Esophagus squamous epithelium (tissue), 4 donors: ENCODE measurements at regions not wholly inside any gene's neighbourhood (a gene's known extent, or its start where the extent isn't known, plus 50 kb on each side); places are given as distances from the start of the nearest gene placed in this dataset.

Experiments used
- POLR2A ChIP-seq, 4 donors: fragments of 450-650 bp; IDR thresholded peaks; one replicate each; pipeline ENCODE4 v1.6.1; 2017; ENCODE audit warnings: antibody characterized with exemption in 4 of 4, mild to moderate bottlenecking in 4 of 4, moderate library complexity in 3 of 4
- TF ChIP-seq, protein P1 (sequence below), 6 experiments: fragments of 450-650 bp in 4 of 6; fragments of 200-600 bp in 2 of 6; sonication (generic) in 2 of 6; IDR thresholded peaks; one replicate each; pipeline ENCODE4 v1.5.1; 2016 to 2019; ENCODE audit warnings: antibody characterized with exemption in 6 of 6, mild to moderate bottlenecking in 4 of 6, moderate library complexity in 4 of 6

DNA sequence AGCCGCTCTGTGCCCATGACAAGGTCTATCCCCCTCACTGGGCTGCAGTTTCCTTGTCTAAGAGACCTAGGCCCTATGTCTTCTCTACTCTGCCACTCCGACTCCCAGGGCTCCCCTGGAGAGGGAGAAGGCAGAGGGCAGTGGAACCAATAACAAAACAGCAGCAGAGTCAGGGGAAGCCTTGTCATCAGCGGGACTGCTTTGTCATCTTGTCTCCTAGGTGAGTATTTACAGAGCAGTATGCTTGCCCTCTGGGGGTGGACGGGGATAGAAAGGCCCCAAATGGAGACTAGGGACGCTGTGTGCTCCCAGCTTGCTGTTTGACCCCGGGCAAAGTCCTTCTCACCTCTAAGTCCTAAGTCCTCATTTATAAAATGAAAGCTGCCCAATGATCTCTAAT, 318.5 kb downstream of the CDK5RAP2 start:
- TF ChIP-seq, protein P1, sequence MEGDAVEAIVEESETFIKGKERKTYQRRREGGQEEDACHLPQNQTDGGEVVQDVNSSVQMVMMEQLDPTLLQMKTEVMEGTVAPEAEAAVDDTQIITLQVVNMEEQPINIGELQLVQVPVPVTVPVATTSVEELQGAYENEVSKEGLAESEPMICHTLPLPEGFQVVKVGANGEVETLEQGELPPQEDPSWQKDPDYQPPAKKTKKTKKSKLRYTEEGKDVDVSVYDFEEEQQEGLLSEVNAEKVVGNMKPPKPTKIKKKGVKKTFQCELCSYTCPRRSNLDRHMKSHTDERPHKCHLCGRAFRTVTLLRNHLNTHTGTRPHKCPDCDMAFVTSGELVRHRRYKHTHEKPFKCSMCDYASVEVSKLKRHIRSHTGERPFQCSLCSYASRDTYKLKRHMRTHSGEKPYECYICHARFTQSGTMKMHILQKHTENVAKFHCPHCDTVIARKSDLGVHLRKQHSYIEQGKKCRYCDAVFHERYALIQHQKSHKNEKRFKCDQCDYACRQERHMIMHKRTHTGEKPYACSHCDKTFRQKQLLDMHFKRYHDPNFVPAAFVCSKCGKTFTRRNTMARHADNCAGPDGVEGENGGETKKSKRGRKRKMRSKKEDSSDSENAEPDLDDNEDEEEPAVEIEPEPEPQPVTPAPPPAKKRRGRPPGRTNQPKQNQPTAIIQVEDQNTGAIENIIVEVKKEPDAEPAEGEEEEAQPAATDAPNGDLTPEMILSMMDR (IDR thresholded peaks at IDR 0.05) = no peak
- no peak for TF ChIP-seq POLR2A (IDR thresholded peaks at IDR 0.05)
